Osteoblast (primary cell): ENCODE measurements at regions not wholly inside any gene's neighbourhood (a gene's known extent, or its start where the extent isn't known, plus 50 kb on each side); places are given as distances from the start of the nearest gene placed in this dataset.
A peak's percentile ranks its signal among the peaks of the same experiment; 100 is the strongest.

ENCODE experiments used
- DNase-seq: peaks from one replicate; pipeline ENCODE4 v3.0.0; 2011; ENCODE audit warnings: low spot score, mixed read lengths; ENCODE audit not compliant: insufficient read length; ENCODE audit errors: missing footprints
- H2AFZ ChIP-seq: 2 replicates; pipeline ENCODE4 v1.6.0; 2011; ENCODE audit warnings: mild to moderate bottlenecking, low read length
- H3K27ac ChIP-seq: 2 replicates; pipeline ENCODE4 v1.5.1; 2011; ENCODE audit warnings: mild to moderate bottlenecking, low read depth, low read length, moderate library complexity
- H3K27me3 ChIP-seq: 2 replicates; pipeline ENCODE4 v1.6.0; 2012; ENCODE audit warnings: mild to moderate bottlenecking, control low read depth, inconsistent platforms, low read length, moderate library complexity; ENCODE audit not compliant: insufficient read depth
- H3K36me3 ChIP-seq: 2 replicates; pipeline ENCODE4 v1.5.1; 2011; ENCODE audit warnings: mild to moderate bottlenecking, low read length, control low read depth, moderate library complexity; ENCODE audit not compliant: insufficient read depth
- H3K4me1 ChIP-seq: 2 replicates; pipeline ENCODE4 v1.5.1; 2011; ENCODE audit warnings: mild to moderate bottlenecking, low read length, control low read depth, moderate library complexity; ENCODE audit not compliant: insufficient read depth
- H3K4me2 ChIP-seq: 2 replicates; pipeline ENCODE4 v1.6.0; 2011; ENCODE audit warnings: mild to moderate bottlenecking, low read length; ENCODE audit not compliant: insufficient read depth
- H3K4me3 ChIP-seq: fragments of 200-600 bp; sonication (generic); 3 replicates; pipeline ENCODE4 v1.5.1; 2012; ENCODE audit warnings: mild to moderate bottlenecking, low read length, inconsistent platforms; ENCODE audit not compliant: insufficient read depth
- H3K79me2 ChIP-seq: 2 replicates; pipeline ENCODE4 v1.6.0; 2012; ENCODE audit warnings: mild to moderate bottlenecking, low read length, control low read depth, inconsistent platforms; ENCODE audit not compliant: insufficient read depth
- H3K9me3 ChIP-seq: 2 replicates; pipeline ENCODE4 v1.5.1; 2011; ENCODE audit warnings: low read depth, low read length, control low read depth
- H4K20me1 ChIP-seq: 2 replicates; pipeline ENCODE4 v1.6.0; 2012; ENCODE audit warnings: mild to moderate bottlenecking, low read length, control low read depth; ENCODE audit not compliant: insufficient read depth
- TF ChIP-seq, protein P1 (sequence below): IDR thresholded peaks from 2 replicates; pipeline ENCODE4 v1.5.1; 2011; ENCODE audit warnings: mild to moderate bottlenecking, low read depth, low read length, moderate library complexity; ENCODE audit errors: extremely low read depth

DNA sequence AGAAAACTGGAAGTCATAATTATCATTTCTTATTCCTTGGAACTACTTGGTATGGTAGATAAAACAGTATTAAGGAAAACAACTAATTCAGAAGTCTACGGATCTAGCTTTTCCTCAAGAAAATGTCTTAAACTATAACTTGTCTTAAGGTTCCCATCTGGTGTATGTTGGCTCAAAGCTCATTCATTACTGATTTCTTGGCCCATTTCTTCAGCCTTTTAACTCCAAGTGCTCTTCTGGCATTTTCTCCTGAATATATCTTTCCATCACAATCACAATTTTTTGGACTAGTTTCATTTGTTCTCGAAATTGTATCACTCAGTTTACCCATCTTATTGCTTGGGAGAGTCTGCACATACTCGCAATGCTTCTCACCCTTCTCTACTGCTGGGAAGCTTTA, 150.1 kb downstream of the C12orf50 start:
- TF ChIP-seq, protein P1, sequence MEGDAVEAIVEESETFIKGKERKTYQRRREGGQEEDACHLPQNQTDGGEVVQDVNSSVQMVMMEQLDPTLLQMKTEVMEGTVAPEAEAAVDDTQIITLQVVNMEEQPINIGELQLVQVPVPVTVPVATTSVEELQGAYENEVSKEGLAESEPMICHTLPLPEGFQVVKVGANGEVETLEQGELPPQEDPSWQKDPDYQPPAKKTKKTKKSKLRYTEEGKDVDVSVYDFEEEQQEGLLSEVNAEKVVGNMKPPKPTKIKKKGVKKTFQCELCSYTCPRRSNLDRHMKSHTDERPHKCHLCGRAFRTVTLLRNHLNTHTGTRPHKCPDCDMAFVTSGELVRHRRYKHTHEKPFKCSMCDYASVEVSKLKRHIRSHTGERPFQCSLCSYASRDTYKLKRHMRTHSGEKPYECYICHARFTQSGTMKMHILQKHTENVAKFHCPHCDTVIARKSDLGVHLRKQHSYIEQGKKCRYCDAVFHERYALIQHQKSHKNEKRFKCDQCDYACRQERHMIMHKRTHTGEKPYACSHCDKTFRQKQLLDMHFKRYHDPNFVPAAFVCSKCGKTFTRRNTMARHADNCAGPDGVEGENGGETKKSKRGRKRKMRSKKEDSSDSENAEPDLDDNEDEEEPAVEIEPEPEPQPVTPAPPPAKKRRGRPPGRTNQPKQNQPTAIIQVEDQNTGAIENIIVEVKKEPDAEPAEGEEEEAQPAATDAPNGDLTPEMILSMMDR, result no peak
- Histone ChIP-seq H3K4me3 (no peak overlapping the region), H2AFZ (no peak overlapping the region), H4K20me1 (no peaks in the 10 kb centered on the region), H3K27ac (no peak overlapping the region), H3K4me2 (no peak overlapping the region), H3K4me1 (no peaks in the 10 kb centered on the region), H3K36me3 (no peaks in the 10 kb centered on the region), H3K79me2 (no peaks in the 10 kb centered on the region), H3K27me3 (no peaks in the 10 kb centered on the region), H3K9me3 (no peaks in the 10 kb centered on the region)
- no peak for DNase-seq

DNA sequence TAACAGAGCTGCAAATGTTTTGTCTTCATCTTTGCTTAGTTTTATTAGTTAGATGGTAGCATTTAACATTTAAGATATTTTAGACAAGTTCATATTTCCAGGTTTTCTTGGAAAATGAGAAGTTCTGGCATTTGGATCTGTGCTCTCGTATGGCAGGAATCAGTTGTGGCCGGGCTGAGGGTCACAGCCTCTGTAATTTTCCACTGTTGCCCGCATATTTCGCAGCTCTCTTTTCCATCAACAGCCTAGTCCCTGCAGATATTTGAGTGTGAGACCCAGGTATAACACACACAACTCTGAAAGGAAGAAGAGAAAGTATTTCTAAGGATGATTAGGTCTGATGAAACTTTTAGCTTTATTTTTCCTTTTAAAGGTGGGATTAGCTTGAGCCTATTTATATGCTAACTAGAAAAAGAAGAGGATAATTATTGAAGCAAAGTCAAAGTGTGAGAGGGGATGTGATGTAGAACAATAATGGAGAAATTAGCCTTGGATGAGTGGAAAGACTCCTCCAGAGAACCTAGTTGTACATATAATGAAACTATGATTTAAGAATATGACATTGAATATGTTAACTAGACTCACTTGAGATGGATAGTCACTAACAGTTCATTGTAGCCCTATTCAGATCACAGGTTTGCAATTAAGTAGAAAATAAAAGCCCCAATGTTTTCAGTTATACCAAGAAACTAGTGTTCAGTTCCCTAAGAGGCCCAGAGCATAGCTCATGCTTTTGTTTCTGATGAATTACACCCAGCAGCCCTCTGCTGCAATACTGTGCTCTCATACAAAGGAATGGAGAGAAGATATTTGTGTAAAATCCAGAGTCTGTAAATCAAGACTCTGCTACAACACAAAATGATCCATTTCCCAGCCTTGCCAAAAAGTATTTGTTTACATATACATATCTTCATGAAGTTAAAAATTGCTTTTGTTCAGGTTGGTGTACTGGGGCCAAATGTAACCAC, 158.4 kb downstream of the C12orf50 start:
- no peaks in the 10 kb centered on the region for H4K20me1 ChIP-seq
- no peak overlapping the region for H2AFZ ChIP-seq
- H3K4me1 ChIP-seq, result no peaks in the 10 kb centered on the region
- H3K4me3 ChIP-seq, result no peak overlapping the region
- H3K79me2 ChIP-seq, result no peaks in the 10 kb centered on the region
- no peak overlapping the region for H3K4me2 ChIP-seq
- no peak for DNase-seq
- no peaks in the 10 kb centered on the region for H3K9me3 ChIP-seq
- H3K27ac ChIP-seq, result no peak overlapping the region
- TF ChIP-seq, protein P1, result no peak
- H3K27me3 ChIP-seq, result no peaks in the 10 kb centered on the region
- H3K36me3 ChIP-seq, result no peaks in the 10 kb centered on the region

DNA sequence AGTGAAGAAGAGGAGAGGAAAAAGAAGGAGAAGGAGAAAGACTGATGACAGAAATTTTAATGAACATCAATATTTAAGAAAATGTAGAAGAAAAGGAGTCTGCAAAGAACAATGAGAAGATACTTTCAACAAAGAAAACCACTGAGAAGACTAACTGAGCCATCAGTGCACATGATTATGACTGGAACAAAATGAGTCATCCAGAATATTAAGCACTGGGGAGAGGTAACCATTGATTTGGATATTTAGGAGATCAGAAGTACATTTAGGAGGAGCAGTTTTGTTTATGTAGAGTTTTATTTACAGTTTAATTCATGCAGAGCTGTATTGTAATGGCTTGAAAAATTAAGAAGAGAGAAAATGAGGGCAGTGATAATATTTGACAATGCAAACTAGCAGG, 159.1 kb downstream of the C12orf50 start:
- TF ChIP-seq, protein P1, result no peak
- H3K4me1 ChIP-seq, result no peaks in the 10 kb centered on the region
- H3K79me2 ChIP-seq, result no peaks in the 10 kb centered on the region
- H3K4me3 ChIP-seq, result no peak overlapping the region
- H2AFZ ChIP-seq, result no peak overlapping the region
- DNase-seq, result peak; percentile 18
- H3K4me2 ChIP-seq, result no peak overlapping the region
- H3K27ac ChIP-seq, result no peak overlapping the region
- H3K9me3 ChIP-seq, result no peaks in the 10 kb centered on the region
- no peaks in the 10 kb centered on the region for H3K27me3 ChIP-seq
- H3K36me3 ChIP-seq, result no peaks in the 10 kb centered on the region
- no peaks in the 10 kb centered on the region for H4K20me1 ChIP-seq

DNA sequence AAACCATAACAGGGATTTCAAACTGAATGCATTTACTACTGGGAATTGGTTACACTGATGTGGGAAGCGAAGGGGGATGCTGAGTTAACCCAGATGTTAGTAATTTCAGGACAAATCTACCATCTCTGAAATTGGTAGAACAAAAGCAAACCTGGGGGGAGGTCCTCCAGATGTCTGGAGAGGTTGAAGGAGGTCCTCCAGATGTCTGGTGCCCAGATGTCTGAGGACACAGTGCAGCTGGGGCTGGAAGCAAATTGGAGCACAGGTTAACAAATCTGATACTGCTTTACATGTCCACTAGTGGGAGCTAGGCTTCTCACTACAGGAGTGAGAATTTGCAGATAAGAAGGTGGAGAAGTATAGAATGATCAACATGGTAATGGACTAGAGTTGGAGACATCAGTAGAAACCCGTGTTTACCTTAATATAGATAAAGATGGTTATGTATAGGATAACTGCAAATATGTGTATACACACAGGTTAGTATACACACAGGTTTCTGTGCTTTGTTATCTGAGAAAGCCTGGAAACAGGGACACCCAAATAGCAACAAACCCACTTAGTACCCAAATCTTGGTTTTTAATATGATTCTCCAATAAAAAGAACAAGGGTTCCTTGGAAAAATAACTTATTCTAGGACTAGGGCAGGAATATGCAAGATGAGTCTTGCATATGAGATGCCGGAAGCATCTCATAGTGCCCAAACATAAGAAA, 162.5 kb downstream of the C12orf50 start:
- Histone ChIP-seq H3K4me3 (no peak overlapping the region), H3K27ac (no peak overlapping the region), H3K27me3 (no peaks in the 10 kb centered on the region), H3K79me2 (no peaks in the 10 kb centered on the region), H2AFZ (no peak overlapping the region), H4K20me1 (no peaks in the 10 kb centered on the region), H3K4me2 (no peak overlapping the region), H3K9me3 (no peaks in the 10 kb centered on the region), H3K4me1 (no peaks in the 10 kb centered on the region), H3K36me3 (no peaks in the 10 kb centered on the region)
- TF ChIP-seq, protein P1, result peak; percentile 63
- DNase-seq, result no peak
